GDM1 (cell line): ENCODE measurements at regions not wholly inside any gene's neighbourhood (a gene's known extent, or its start where the extent isn't known, plus 50 kb on each side); places are given as distances from the start of the nearest gene placed in this dataset.
A peak's percentile ranks its signal among the peaks of the same experiment; 100 is the strongest.
"Not testable (repeated sequence)": the region's sequence is repeated elsewhere in the genome, so short reads cannot be mapped to it uniquely, and the experiment has no call there.

Source experiments
- DNase-seq: peaks from one replicate; lab custom pipeline; 2025; lab: John Stamatoyannopoulos, UW

- DNase-seq: not testable (repeated sequence)
Measured at GRCh38 chr1:67902546-67903223, 69.4 kb upstream of the GNG12 start.

DNA sequence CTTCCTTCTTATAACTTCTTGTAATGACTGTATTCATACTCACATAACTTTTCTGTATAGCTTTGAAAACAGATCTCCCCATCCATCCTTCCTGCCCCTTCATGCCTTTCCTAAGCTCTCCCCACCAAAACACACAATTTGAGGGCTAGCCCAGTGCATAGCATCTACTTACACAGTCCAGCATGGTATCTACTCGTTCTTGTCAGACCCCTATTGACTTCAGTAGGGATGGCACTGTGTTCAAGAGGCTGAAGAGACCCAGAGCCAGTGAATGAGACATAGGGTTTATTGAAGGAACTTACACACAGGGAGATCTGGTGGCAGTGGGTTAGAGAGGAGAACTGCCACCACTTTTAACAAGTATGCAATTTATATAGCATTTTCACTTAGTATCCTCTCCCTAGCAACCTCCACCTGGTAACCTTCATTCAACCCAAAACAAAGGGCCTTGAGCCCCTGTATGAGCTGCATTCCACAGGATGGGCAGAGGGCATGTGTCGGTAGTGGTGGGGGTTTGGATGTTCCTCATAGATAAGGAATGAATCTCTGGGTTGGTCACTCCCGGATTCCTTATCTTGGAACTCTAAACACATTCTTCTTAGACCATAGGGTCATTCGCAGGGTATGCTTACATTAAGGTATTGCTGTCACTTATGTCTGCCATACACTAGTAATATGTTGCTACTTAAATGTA is 64.9 kb upstream of the GNG12 start:
- no peak for DNase-seq

GRCh38 chr1:67897270-67897949 is 64.1 kb upstream of the GNG12 start:
- no peak for DNase-seq

DNA sequence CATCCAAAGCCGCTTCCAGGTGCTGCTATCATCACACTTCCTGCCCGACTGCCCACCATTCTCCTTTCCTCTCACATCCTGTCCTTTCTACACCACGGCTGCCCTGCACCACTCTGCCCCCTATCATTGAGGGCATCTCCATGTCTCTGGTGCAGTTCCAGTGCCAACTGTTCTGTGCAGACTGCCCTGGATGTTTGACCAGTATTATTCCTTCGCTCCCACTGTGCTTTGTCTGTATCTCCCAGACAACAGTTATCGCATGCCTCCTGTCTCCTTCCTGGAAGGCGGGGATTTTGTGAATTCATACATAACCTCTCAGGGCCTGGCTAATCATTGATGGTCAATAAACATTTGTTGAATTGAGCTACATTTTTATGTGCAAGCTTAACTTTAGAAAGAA is 63.6 kb upstream of the GNG12 start:
- DNase-seq: no peak

DNA sequence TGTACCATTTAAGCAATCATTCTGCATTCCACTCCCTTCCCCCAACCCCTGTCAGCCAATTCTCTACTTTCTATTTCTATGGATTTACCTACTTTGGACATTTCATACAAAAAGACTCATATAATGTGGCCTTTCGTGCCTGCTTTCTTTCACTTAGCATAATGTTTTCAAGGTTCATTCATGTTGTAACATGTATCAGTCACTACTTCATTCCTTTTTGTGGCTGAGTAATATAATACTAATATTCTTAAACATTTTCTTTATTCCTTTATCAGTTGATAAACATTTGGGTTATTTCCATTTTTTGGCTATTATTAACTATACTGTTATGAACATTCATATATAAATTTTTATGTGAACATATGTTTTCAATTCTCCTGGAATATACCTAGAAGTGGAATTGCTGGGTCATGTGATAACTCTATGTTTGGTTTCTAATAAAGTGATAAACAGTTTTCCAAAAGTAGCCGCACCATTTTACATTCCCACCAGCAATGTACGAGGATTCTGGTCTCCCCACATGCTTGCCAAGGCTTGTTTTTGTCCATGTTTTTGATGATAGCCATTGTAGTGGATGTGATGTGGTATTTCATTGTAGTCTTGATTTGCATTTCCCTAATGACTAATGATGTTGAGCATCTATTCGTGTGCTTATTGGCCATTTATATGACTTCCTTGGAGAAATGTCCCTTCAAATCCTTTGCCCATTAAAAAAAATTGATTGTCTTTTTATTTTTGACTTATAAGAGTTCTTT is 61.9 kb upstream of the GNG12 start:
- DNase-seq: no peak

DNA sequence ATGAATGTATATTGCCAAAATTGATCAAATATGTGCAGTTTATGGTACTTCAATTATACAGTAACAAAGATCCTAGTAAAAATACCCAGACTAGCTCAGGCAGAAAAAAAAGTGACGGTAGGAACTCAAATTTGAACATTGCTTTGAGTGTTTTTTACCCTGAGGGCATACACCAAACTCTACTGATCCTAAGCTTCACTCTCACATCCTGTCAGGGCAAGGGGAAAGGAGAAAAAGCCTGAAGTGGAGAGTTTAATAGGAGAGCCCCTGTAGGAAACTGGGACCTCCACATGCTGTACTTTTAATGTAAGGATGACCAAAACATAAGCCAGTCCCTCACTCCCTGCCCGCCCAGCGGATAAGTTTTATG is 59.8 kb upstream of the GNG12 start:
- DNase-seq: no peak

DNA sequence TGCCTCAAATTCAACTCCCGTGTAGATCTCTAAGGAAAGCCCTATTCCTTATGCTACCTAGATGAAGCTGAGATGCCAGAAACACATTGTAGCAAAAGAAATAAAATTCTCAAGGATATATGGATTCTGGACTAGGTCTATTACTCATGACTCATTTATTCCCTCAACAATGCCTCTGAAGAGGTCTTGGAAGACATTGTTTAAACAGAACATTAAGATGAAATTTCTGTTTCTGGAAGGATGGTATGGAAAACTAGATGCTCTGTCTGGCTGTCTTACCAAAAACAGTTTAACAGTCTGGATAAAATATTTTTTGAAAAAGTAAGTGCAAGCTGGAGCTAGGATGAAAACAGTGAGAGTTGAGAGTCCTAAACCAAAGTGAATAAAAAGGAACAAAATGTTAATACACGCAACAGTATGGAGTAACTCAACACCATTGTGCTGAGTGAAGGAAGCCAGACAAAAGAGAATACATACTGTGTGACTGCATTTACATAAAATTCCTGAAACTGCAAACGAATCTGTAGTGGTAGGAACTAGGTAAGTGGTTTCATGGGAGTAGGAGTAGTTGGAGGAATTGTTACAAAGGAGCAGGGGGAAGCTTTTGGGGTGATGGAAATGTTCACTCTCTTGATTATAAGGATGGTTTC is 59.3 kb upstream of the GNG12 start:
- DNase-seq: no peak

- no peak for DNase-seq
Measured at GRCh38 chr1:67890857-67891256, 57.6 kb upstream of the GNG12 start.

- peak; percentile 33 for DNase-seq
Measured at GRCh38 chr1:67889953-67890567, 56.8 kb upstream of the GNG12 start.

- DNase-seq: no peak
Measured at GRCh38 chr1:67889466-67889865, 56.2 kb upstream of the GNG12 start.

DNA sequence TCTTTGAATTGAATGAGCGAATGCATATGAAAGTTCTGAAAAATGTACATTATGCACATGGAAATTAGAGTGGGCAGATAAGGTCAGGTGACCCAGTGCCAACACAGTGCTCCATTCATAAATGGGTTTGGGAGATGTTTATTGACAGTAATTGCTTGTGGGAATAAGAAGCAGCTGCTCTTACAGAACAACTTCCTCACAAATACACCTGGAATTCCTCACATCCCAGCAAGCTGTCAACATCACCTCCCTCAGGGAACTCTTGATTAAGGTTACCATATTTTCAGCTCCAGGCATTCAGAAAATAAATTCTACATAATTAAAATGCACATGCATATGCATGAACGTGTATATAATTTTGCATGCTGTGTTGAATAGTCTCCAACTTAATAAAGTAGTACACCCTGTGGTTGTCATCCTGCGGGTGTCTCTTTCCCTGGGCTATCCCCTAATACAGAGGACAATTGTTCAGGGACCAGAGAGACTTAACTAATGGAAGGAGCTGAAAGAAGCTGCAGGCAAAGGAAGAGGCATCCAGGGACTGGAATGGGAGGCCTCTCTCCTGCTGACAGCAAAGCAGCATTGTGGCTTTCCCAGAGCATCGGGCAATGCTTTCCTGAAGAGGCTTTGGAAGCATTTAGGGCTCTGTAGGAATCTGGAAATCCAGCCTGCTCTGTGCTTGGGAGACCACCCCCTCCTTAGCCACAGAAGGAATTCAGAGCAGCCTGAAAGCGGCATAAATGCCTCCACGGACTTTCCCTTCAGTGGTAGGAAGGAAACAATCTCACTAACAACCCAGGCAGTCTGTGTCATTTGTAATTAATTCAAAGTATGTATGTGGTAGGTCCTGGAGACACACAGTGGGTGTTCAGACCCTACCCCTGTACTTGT is 55.2 kb upstream of the GNG12 start:
- no peak for DNase-seq

- DNase-seq: no peak
Measured at GRCh38 chr1:67887146-67887545, 53.9 kb upstream of the GNG12 start.

GRCh38 chr1:67886076-67886475 is 52.8 kb upstream of the GNG12 start:
- DNase-seq: no peak

DNA sequence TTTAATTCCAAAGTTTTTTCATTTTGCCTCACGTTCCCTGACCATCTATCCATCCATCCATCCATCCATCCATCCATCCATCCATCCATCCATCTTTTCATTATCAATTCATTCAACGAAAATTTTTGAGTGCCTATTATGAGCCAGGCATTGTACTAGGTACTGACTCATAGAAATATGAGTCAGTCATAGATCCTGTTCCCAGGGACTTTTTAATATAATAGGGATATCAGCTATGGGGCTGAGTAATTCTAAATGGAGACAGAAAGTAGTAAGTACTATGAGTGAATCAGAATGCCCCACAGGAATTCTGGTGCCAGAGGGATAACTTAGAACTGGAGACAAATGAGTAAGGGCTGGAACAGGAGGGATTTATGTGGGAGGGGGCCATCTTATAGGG is 49.8 kb upstream of the GNG12 start:
- DNase-seq: no peak
